K562 (cell line): ENCODE measurements at regions not wholly inside any gene's neighbourhood (a gene's known extent, or its start where the extent isn't known, plus 50 kb on each side); places are given as distances from the start of the nearest gene placed in this dataset.

Source experiments
- ATAC-seq: fragments of 200-7000 bp; cut with Tn5 transposase; 3 replicates; pipeline ENCODE4 v1.9.1; 2020; ENCODE audit warnings: moderate library complexity
- BruUV-seq: library from RNA; stranded (reverse); fragments of 400-500 nt; replicated peaks from 2 replicates; lab custom pipeline; 2021; lab: Mats Ljungman, UMichigan
- CTCF ChIA-PET: fragments of 300-600 bp; formaldehyde crosslinking; extraction: SDS; loops from one replicate; lab custom pipeline; 2021; ENCODE audit warnings: low intra/inter-chr PET ratio; lab: Yijun Ruan, JAX
- POLR2A ChIA-PET: fragments of 300-600, 350-650 bp; sonication (Branson Sonifier 250); formaldehyde crosslinking; extraction: SDS; loops from one replicate; lab custom pipeline; 2021; ENCODE audit warnings: antibody characterized with exemption, inconsistent platforms; lab: Yijun Ruan, JAX
- DNase-seq, 4 experiments: peaks; one replicate each; pipeline versions ENCODE4 v3.0.0 to v3.0.0-alpha.2; 2011 to 2018; ENCODE audit warnings: low spot score in 3 of 4, mixed read lengths in 3 of 4; ENCODE audit errors: extremely low read depth in 1 of 4
- FAIRE-seq: peaks from 2 replicates; lab custom pipeline; 2011; peaks lifted over from hg19 to GRCh38; lab: Jason Lieb, UNC
- H2AFZ ChIP-seq: 2 replicates; pipeline ENCODE4 v1.6.0; 2011; ENCODE audit warnings: low read depth, low read length, control low read depth, inconsistent platforms
- H3K27ac ChIP-seq: fragments of 200-600 bp; 3 replicates; pipeline ENCODE4 v1.8.0; 2011; ENCODE audit warnings: low read depth, mild to moderate bottlenecking, control low read depth, inconsistent platforms, low read length, moderate library complexity, mixed read lengths; ENCODE audit errors: extremely low read depth
- H3K27me3 ChIP-seq, 2 experiments: fragments of 300-600 bp in 1 of 2; 2 replicates in 1 of 2; 3 replicates in 1 of 2; pipeline versions ENCODE4 v1.6.0 to v1.8.0; 2011; ENCODE audit warnings: inconsistent platforms in 2 of 2, low read length in 2 of 2, mild to moderate bottlenecking in 1 of 2, mixed read lengths in 1 of 2, moderate library complexity in 1 of 2; ENCODE audit not compliant: control insufficient read depth in 2 of 2, insufficient read depth in 2 of 2
- H3K36me3 ChIP-seq: fragments of 300-600 bp; 3 replicates; pipeline ENCODE4 v1.8.0; 2011; ENCODE audit warnings: mild to moderate bottlenecking, low read length, inconsistent platforms; ENCODE audit not compliant: control insufficient read depth, insufficient read depth
- H3K4me1 ChIP-seq, 2 experiments: fragments of 200-600 bp in 1 of 2; replicated peaks in 1 of 2; 2 replicates in 1 of 2; 3 replicates in 1 of 2; pipeline versions ENCODE4 v1.5.1 to v1.8.0; 2011; ENCODE audit warnings: inconsistent platforms in 2 of 2, low read length in 2 of 2, mild to moderate bottlenecking in 1 of 2, mixed read lengths in 1 of 2, moderate library complexity in 1 of 2; ENCODE audit not compliant: control insufficient read depth in 2 of 2, insufficient read depth in 2 of 2
- H3K4me2 ChIP-seq: 2 replicates; pipeline ENCODE4 v1.6.1; 2011; ENCODE audit warnings: low read length, control low read depth, inconsistent platforms, mixed read lengths; ENCODE audit not compliant: insufficient read depth
- H3K4me3 ChIP-seq: fragments of 200-600 bp; sonication (generic), shearing (Covaris generic); 2 replicates; pipeline ENCODE4 v1.5.1; 2016; ENCODE audit warnings: control low read depth, inconsistent platforms
- H3K79me2 ChIP-seq: fragments of 200-600 bp; 3 replicates; pipeline ENCODE4 v1.8.0; 2011; ENCODE audit warnings: low read length, inconsistent platforms; ENCODE audit not compliant: control insufficient read depth, insufficient read depth
- H3K9ac ChIP-seq, 2 experiments: 2 replicates each; pipeline versions ENCODE4 v1.6.0 to v1.6.1; 2011; ENCODE audit warnings: low read depth in 2 of 2, low read length in 2 of 2, control low read depth in 1 of 2, inconsistent platforms in 1 of 2, mild to moderate bottlenecking in 1 of 2, mixed read lengths in 1 of 2; ENCODE audit not compliant: insufficient read depth in 1 of 2
- H3K9me1 ChIP-seq: one replicate; pipeline ENCODE4 v1.6.0; 2011; ENCODE audit warnings: inconsistent platforms, mild to moderate bottlenecking, low read length, moderate library complexity; ENCODE audit not compliant: control insufficient read depth, insufficient read depth
- H3K9me3 ChIP-seq: replicated peaks from 2 replicates; pipeline ENCODE4 v1.5.1; 2011; ENCODE audit warnings: low read depth, low read length, inconsistent platforms; ENCODE audit not compliant: control insufficient read depth, insufficient read depth
- H4K20me1 ChIP-seq: replicated peaks from 2 replicates; pipeline ENCODE4 v1.6.1; 2011; ENCODE audit warnings: low read length, inconsistent platforms, mixed read lengths; ENCODE audit not compliant: control insufficient read depth, insufficient read depth
- BACH1 ChIP-seq: fragments of 200-800 bp; sonication (Bioruptor generic); IDR thresholded peaks from 2 replicates; pipeline ENCODE4 v1.6.1; 2016; ENCODE audit warnings: missing genetic modification characterization, missing compliant biosample characterization
- BRD9 ChIP-seq: fragments of 450-650 bp; IDR thresholded peaks from 2 replicates; pipeline ENCODE4 v1.6.1; 2018; ENCODE audit warnings: low read depth; ENCODE audit not compliant: partially characterized antibody
- C11orf30 ChIP-seq: fragments of 450-650 bp; IDR thresholded peaks from 2 replicates; pipeline ENCODE4 v1.6.1; 2016; ENCODE audit warnings: low read depth, mild to moderate bottlenecking
- CTCF ChIP-seq, 3 experiments: IDR thresholded peaks in 2 of 3; conservative IDR thresholded peaks in 1 of 3; 2 replicates each; pipeline ENCODE4 v1.5.1; 2011 to 2012; ENCODE audit warnings: low read length in 3 of 3, mild to moderate bottlenecking in 3 of 3, control low read depth in 2 of 3, improper control_type of control experiment in 1 of 3, inconsistent platforms in 1 of 3, low read depth in 1 of 3, mixed read lengths in 1 of 3, moderate library complexity in 1 of 3; ENCODE audit not compliant: insufficient read depth in 2 of 3
- DNMT1 ChIP-seq: fragments of 450-650 bp; IDR thresholded peaks from 2 replicates; pipeline ENCODE4 v1.6.1; 2016; ENCODE audit warnings: antibody characterized with exemption, mild to moderate bottlenecking
- FOXJ2 ChIP-seq: fragments of 200-800 bp; sonication (Bioruptor generic); IDR thresholded peaks from 2 replicates; pipeline ENCODE4 v1.6.1; 2016; ENCODE audit warnings: missing genetic modification characterization, missing compliant biosample characterization
- GTF3C2 ChIP-seq: IDR thresholded peaks from 3 replicates; pipeline ENCODE4 v1.6.1; 2011; ENCODE audit warnings: borderline replicate concordance, mild to moderate bottlenecking, moderate library complexity; ENCODE audit not compliant: insufficient read length; ENCODE audit errors: extremely low read depth
- HINFP ChIP-seq: fragments of 450-650 bp; conservative IDR thresholded peaks from 2 replicates; pipeline ENCODE4 v1.6.1; 2016; ENCODE audit warnings: missing genetic modification characterization, low read depth, mild to moderate bottlenecking, control low read depth, missing compliant biosample characterization
- KAT8 ChIP-seq: fragments of 450-650 bp; IDR thresholded peaks from 2 replicates; pipeline ENCODE4 v1.6.1; 2016; ENCODE audit warnings: low read depth, mild to moderate bottlenecking
- KHSRP ChIP-seq: fragments of 450-650 bp; IDR thresholded peaks from 2 replicates; pipeline ENCODE4 v1.6.1; 2017
- NFRKB ChIP-seq: fragments of 450-650 bp; IDR thresholded peaks from 2 replicates; pipeline ENCODE4 v1.6.1; 2016; ENCODE audit warnings: low read depth
- PHF20 ChIP-seq: fragments of 450-650 bp; IDR thresholded peaks from 2 replicates; pipeline ENCODE4 v1.6.1; 2018; ENCODE audit not compliant: partially characterized antibody
- TEAD1 ChIP-seq, 2 experiments: fragments of 450-650 bp in 1 of 2; sonication (generic) in 1 of 2; formaldehyde crosslinking; IDR thresholded peaks; 2 replicates each; pipeline versions ENCODE4 v1.4.0 to v1.8.0; 2020 to 2022; ENCODE audit warnings: mild to moderate bottlenecking in 2 of 2, missing genetic modification reagents in 1 of 2
- TFE3 ChIP-seq: fragments of 450-650 bp; formaldehyde crosslinking; IDR thresholded peaks from 2 replicates; pipeline ENCODE4 v1.4.0; 2020; ENCODE audit warnings: mild to moderate bottlenecking, mixed read lengths
- ZNF668 ChIP-seq: fragments of 250-450 bp; sonication (Bioruptor Pico); IDR thresholded peaks from 2 replicates; pipeline ENCODE4 v1.8.0; 2022; ENCODE audit warnings: mild to moderate bottlenecking, inconsistent platforms
- ZNF766 ChIP-seq: fragments of 200-800 bp; sonication (Bioruptor generic); conservative IDR thresholded peaks from 2 replicates; pipeline ENCODE4 v1.6.1; 2016; ENCODE audit warnings: missing genetic modification characterization, missing compliant biosample characterization
- ZZZ3 ChIP-seq: fragments of 450-650 bp; IDR thresholded peaks from 2 replicates; pipeline ENCODE4 v1.6.1; 2016; ENCODE audit warnings: antibody characterized with exemption, mild to moderate bottlenecking, moderate library complexity
- WGBS: fragments of 100-300 bp; shearing (Covaris generic); methylation state at CpG from one replicate; pipeline ENCODE4 v1.1.6; 2016; ENCODE audit warnings: low coverage, mixed read lengths; ENCODE audit not compliant: insufficient coverage; ENCODE audit errors: missing lambda C conversion rate; 5-methylcytosine and 5-hydroxymethylcytosine counted together
- in situ Hi-C: fragments of 300-500 bp; cut with MboI; formaldehyde crosslinking; loops from 4 replicates; pipeline ENCODE4 v1.15.0; 2018; ENCODE audit warnings: inconsistent platforms, mixed read lengths
- intact Hi-C: fragments of 100-400 bp; cut with micrococcal nuclease; formaldehyde crosslinking; loops from 2 replicates; pipeline ENCODE4 v1.14.2; 2022

GRCh38 chr5:104626122-104626521 lies 1063.5 kb upstream of the NUDT12 start:
- 0% methylated on average over 2 of the region's 2 CpGs for WGBS
- POLR2A ChIA-PET: no interaction called here
- no peak overlapping the region for H3K4me3 ChIP-seq

More at GRCh38 chr5:104626122-104626521, 1063.5 kb upstream of the NUDT12 start:
- intact Hi-C loops (no loop called here), in situ Hi-C loops (no loop called here)
- H4K20me1 ChIP-seq: no peaks in the 10 kb centered on the region
- H3K9ac ChIP-seq: no peak overlapping the region
- FAIRE-seq: no peak
- no peak for DNase-seq
- CTCF ChIA-PET: no interaction called here
- H3K4me1 ChIP-seq: no peaks in the 10 kb centered on the region
- H3K27me3 ChIP-seq: no peaks in the 10 kb centered on the region
- no peak overlapping the region for H2AFZ ChIP-seq
- no peak overlapping the region for H3K27ac ChIP-seq
- no peaks in the 10 kb centered on the region for H3K36me3 ChIP-seq
- no peaks in the 10 kb centered on the region for H3K79me2 ChIP-seq
- H3K9me1 ChIP-seq: no peaks in the 10 kb centered on the region
- ATAC-seq: no peak
- TF ChIP-seq HINFP (tag) (no peak), BRD9 (no peak), NFRKB (no peak), TFE3 (CRISPR knock-in tag) (no peak), DNMT1 (no peak), FOXJ2 (tag) (no peak), KHSRP (no peak), CTCF (IDR thresholded peaks at IDR 0.05 in 2 of 3, conservative IDR thresholded peaks at IDR 0.05 in 1 of 3; ENCODE audit: insufficient read depth in 2 of 3, low read depth in 1 of 3, low read length in 3 of 3) (no peak), BACH1 (tag) (no peak), ZNF766 (CRISPR knock-in tag) (no peak), C11orf30 (no peak), PHF20 (no peak), TEAD1 (CRISPR knock-in tag; IDR thresholded peaks at IDR 0.05) (no peak), ZNF668 (no peak), KAT8 (no peak), ZZZ3 (no peak), GTF3C2 (no peak)
- H3K9me3 ChIP-seq: no peaks in the 10 kb centered on the region
- H3K4me2 ChIP-seq: no peak overlapping the region
- no TSS peak for BruUV-seq
